Hematopoietic multipotent progenitor cell treated with erythropoietin and hydrocortisone succinate and interleukin-3 and kit ligand, for 4 days (in vitro differentiated cells): ENCODE measurements at regions not wholly inside any gene's neighbourhood (a gene's known extent, or its start where the extent isn't known, plus 50 kb on each side); places are given as distances from the start of the nearest gene placed in this dataset.

ENCODE experiments used
- DNase-seq: peaks from one replicate; pipeline ENCODE4 v3.0.0-alpha.2; 2015

GRCh38 chr14:80146941-80147340 lies 64.4 kb downstream of the DIO2 start:
- DNase-seq = no peak

- peak; percentile 4 for DNase-seq
Measured at GRCh38 chr14:80136358-80136757, 74.9 kb downstream of the DIO2 start.

- no peak for DNase-seq
Measured at GRCh38 chr14:80135305-80136088, 75.8 kb downstream of the DIO2 start.

GRCh38 chr14:80134321-80134720 lies 77.0 kb downstream of the DIO2 start:
- no peak for DNase-seq

GRCh38 chr14:80133457-80133856 lies 77.8 kb downstream of the DIO2 start:
- no peak for DNase-seq

- DNase-seq = no peak
Measured at GRCh38 chr14:80127466-80127865, 83.8 kb downstream of the DIO2 start.

- no peak for DNase-seq
Measured at GRCh38 chr14:80124794-80125193, 86.5 kb downstream of the DIO2 start.

GRCh38 chr14:80117876-80118275 lies 93.4 kb downstream of the DIO2 start:
- no peak for DNase-seq

- DNase-seq = no peak
Measured at GRCh38 chr14:80116157-80116556, 95.1 kb downstream of the DIO2 start.

GRCh38 chr14:80110721-80111120 lies 100.6 kb downstream of the DIO2 start:
- no peak for DNase-seq

GRCh38 chr14:80109055-80109454 lies 102.2 kb downstream of the DIO2 start:
- DNase-seq = no peak

GRCh38 chr14:80108430-80108829 lies 102.9 kb downstream of the DIO2 start:
- no peak for DNase-seq

GRCh38 chr14:80105488-80105994 lies 105.8 kb downstream of the DIO2 start:
- no peak for DNase-seq

GRCh38 chr14:80101835-80102234 lies 109.5 kb downstream of the DIO2 start:
- no peak for DNase-seq

GRCh38 chr14:80100681-80101080 lies 110.6 kb downstream of the DIO2 start:
- no peak for DNase-seq

GRCh38 chr14:80095623-80096022 lies 115.7 kb downstream of the DIO2 start:
- DNase-seq = no peak

- DNase-seq = no peak
Measured at GRCh38 chr14:80087411-80087810, 123.9 kb downstream of the DIO2 start.

GRCh38 chr14:80084196-80084595 lies 127.1 kb downstream of the DIO2 start:
- no peak for DNase-seq

GRCh38 chr14:80080601-80081000 lies 130.7 kb downstream of the DIO2 start:
- no peak for DNase-seq

GRCh38 chr14:80078501-80078900 lies 132.8 kb downstream of the DIO2 start:
- DNase-seq = no peak

- no peak for DNase-seq
Measured at GRCh38 chr14:80077262-80077661, 134.0 kb downstream of the DIO2 start.

GRCh38 chr14:80074900-80075574 lies 136.3 kb downstream of the DIO2 start:
- no peak for DNase-seq

GRCh38 chr14:80059041-80059440 lies 152.3 kb downstream of the DIO2 start:
- no peak for DNase-seq

- DNase-seq = no peak
Measured at GRCh38 chr14:80056497-80056801, 154.9 kb downstream of the DIO2 start.
